SJSA1 (cell line): ENCODE measurements at regions not wholly inside any gene's neighbourhood (a gene's known extent, or its start where the extent isn't known, plus 50 kb on each side); places are given as distances from the start of the nearest gene placed in this dataset.
"Not testable (repeated sequence)": the region's sequence is repeated elsewhere in the genome, so short reads cannot be mapped to it uniquely, and the experiment has no call there.

Experiments
- DNase-seq, 2 experiments: peaks; one replicate each; pipeline ENCODE4 v3.0.0-alpha.2; 2015 to 2020; ENCODE audit warnings: low spot score in 2 of 2, low read depth in 1 of 2
- H3K27ac ChIP-seq: fragments of 250-450 bp; sonication (Bioruptor Pico); 2 replicates; pipeline ENCODE4 v1.5.1; 2020; ENCODE audit warnings: mild to moderate bottlenecking, moderate library complexity
- H3K27me3 ChIP-seq: fragments of 250-450 bp; sonication (Bioruptor Pico); replicated peaks from 2 replicates; pipeline ENCODE4 v1.5.1; 2020; ENCODE audit warnings: mild to moderate bottlenecking, moderate library complexity
- H3K36me3 ChIP-seq: fragments of 250-450 bp; sonication (Bioruptor Pico); 2 replicates; pipeline ENCODE4 v1.5.1; 2020; ENCODE audit warnings: mild to moderate bottlenecking
- H3K4me1 ChIP-seq: fragments of 250-450 bp; sonication (Bioruptor Pico); replicated peaks from 2 replicates; pipeline ENCODE4 v1.6.1; 2021; ENCODE audit warnings: mild to moderate bottlenecking
- H3K4me3 ChIP-seq: fragments of 250-450 bp; sonication (Bioruptor Pico); 2 replicates; pipeline ENCODE4 v1.5.1; 2020; ENCODE audit warnings: mild to moderate bottlenecking
- H3K9me3 ChIP-seq: fragments of 250-450 bp; sonication (Bioruptor Pico); replicated peaks from 2 replicates; pipeline ENCODE4 v1.5.1; 2020; ENCODE audit warnings: mild to moderate bottlenecking

DNA sequence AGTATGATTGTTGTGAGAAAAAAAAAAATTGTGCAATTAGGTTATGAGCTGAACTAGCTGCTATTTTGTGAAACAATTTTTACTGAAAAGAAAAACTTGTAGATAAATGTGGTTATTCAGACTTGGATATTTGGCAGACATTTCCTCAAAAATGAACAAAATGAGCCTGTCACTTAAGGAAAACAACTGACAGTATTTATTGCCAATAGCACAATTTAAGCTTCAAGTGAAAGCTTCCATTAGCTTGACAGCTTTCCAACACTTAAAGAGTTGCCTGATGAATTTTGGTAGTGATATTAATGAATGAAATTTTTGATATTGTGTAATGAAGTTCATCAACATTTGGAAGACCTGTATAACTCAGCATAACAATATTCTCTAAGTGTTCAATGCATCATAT, 116.1 kb upstream of the RGS1 start:
- no peak for DNase-seq
- no peaks in the 10 kb centered on the region for H3K36me3 ChIP-seq
- H3K4me3 ChIP-seq = no peak overlapping the region
- no peaks in the 10 kb centered on the region for H3K27me3 ChIP-seq
- H3K27ac ChIP-seq = no peak overlapping the region
- no peaks in the 10 kb centered on the region for H3K9me3 ChIP-seq
- H3K4me1 ChIP-seq = no peaks in the 10 kb centered on the region

DNA sequence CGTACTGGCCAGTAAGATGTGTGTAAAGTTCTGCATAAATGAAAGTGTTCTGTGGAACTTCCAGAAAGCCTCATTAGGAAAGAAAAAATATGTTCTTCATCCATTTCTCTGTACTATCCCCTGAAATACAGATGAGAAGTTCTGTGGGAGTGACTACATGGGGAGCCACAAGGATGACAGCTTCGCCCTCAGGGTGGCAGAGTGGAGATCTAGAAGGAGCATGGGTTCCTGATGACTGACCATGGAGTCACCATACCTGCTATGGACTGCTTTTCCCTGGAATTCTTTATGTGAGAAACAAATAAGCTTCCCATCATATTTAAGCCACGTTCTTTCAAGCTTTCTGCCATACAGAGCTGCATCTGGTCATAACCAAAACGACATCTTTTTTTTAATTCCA, 113.9 kb upstream of the RGS1 start:
- no peaks in the 10 kb centered on the region for H3K36me3 ChIP-seq
- no peaks in the 10 kb centered on the region for H3K4me1 ChIP-seq
- H3K9me3 ChIP-seq = no peaks in the 10 kb centered on the region
- H3K27ac ChIP-seq = no peak overlapping the region
- H3K27me3 ChIP-seq = no peaks in the 10 kb centered on the region
- DNase-seq = no peak
- H3K4me3 ChIP-seq = no peak overlapping the region

- no peak for DNase-seq
- Histone ChIP-seq H3K4me1 (no peaks in the 10 kb centered on the region), H3K36me3 (no peaks in the 10 kb centered on the region), H3K27me3 (no peaks in the 10 kb centered on the region), H3K27ac (no peak overlapping the region), H3K9me3 (no peaks in the 10 kb centered on the region), H3K4me3 (no peak overlapping the region)
These were observed 113.0 kb upstream of the RGS1 start for GRCh38 chr1:192462616-192463015.

GRCh38 chr1:192463661-192464060, 111.9 kb upstream of the RGS1 start:
- no peaks in the 10 kb centered on the region for H3K9me3 ChIP-seq
- DNase-seq = no peak
- no peaks in the 10 kb centered on the region for H3K36me3 ChIP-seq
- H3K27me3 ChIP-seq = no peaks in the 10 kb centered on the region
- H3K4me3 ChIP-seq = no peak overlapping the region
- H3K4me1 ChIP-seq = no peaks in the 10 kb centered on the region
- no peak overlapping the region for H3K27ac ChIP-seq

GRCh38 chr1:192465221-192465620, 110.4 kb upstream of the RGS1 start:
- H3K4me1 ChIP-seq, H3K27ac ChIP-seq, H3K9me3 ChIP-seq, H3K36me3 ChIP-seq, DNase-seq, H3K27me3 ChIP-seq, H3K4me3 ChIP-seq: not testable (repeated sequence)

DNA sequence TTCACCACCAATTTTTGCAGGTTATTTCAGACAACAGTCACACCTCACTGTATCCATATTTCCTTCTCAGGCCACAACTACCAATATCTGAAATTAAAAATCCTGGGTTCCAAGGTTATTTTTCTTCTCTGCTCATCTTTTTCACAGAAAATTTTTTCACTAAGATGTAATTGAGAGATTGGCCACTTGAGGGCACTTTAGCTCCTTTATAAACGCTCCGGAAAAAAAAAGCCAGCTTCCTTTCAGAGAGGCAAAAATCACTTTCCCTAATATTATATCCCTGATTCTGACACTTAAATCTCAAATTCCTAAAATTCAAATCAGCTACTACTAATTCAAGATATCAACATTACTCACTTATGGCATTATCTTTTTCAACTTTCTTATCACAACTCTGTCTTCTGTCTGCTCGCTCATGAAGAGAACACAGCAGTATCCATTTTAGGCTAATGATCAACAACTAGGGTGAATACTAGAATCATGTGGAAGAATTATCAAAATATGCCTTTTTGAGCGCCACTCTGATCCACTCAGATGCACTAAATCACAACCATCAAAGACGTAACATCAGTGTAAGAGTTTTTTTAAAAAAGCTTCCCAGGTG, 101.4 kb upstream of the RGS1 start:
- Histone ChIP-seq H3K4me3 (no peak overlapping the region), H3K27ac (no peak overlapping the region), H3K36me3 (no peaks in the 10 kb centered on the region), H3K4me1 (no peaks in the 10 kb centered on the region), H3K9me3 (no peaks in the 10 kb centered on the region), H3K27me3 (no peaks in the 10 kb centered on the region)
- peak in 1 of 2 experiments; percentile 40 for DNase-seq

- H3K27ac ChIP-seq = no peak overlapping the region
- no peak for DNase-seq
- H3K36me3 ChIP-seq = no peaks in the 10 kb centered on the region
- H3K4me1 ChIP-seq = no peaks in the 10 kb centered on the region
- H3K9me3 ChIP-seq = no peaks in the 10 kb centered on the region
- no peaks in the 10 kb centered on the region for H3K27me3 ChIP-seq
- H3K4me3 ChIP-seq = no peak overlapping the region
These were observed 100.2 kb upstream of the RGS1 start for GRCh38 chr1:192475329-192475728.

DNA sequence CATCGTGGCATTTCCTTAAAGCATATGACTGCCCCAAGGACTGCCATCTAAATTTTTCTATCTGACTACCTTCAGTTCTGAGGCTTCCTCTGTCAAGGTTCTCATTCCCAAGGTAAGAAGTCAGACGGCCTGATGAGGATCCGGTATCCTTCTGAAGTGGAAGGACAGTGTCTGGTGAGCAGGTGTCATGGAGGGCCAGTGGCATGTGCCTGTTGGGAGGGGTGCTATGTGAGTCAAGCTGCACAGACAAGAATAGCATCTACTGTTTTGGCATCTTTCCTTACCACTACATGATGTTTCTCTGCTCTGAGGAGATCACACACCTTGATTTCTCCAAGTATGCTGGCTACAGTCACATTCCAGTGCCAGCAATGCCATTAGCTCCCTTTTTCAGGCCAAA, 99.6 kb upstream of the RGS1 start:
- H3K27me3 ChIP-seq = no peaks in the 10 kb centered on the region
- no peaks in the 10 kb centered on the region for H3K4me1 ChIP-seq
- H3K36me3 ChIP-seq = no peaks in the 10 kb centered on the region
- H3K9me3 ChIP-seq = no peaks in the 10 kb centered on the region
- no peak for DNase-seq
- H3K4me3 ChIP-seq = no peak overlapping the region
- no peak overlapping the region for H3K27ac ChIP-seq

DNA sequence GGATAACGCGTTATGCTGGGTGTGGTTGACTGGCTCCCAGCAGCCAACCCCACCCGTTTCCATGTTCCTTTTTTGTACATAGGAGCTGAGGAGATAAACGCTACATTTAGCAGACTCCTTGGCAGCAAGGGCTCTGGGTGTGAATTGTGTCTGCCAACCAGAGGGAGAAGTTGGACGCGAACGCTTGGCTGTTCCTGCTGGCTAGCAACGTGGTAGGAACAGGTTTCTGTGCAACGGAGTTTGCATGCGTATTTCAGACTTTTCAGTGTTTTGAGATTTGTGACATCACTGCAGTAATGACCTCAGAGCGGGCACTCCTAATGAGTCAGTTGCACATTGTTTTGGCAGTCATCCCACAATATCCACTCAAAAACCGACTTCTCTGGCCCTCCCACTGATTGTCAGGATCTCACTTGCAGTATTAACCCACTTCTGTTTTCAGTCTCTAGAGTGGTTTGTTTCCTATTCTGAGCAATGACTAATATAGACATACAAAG, 98.7 kb upstream of the RGS1 start:
- Histone ChIP-seq H3K27ac (no peak overlapping the region), H3K4me1 (no peaks in the 10 kb centered on the region), H3K27me3 (no peaks in the 10 kb centered on the region), H3K9me3 (no peaks in the 10 kb centered on the region), H3K36me3 (no peaks in the 10 kb centered on the region), H3K4me3 (no peak overlapping the region)
- no peak for DNase-seq

GRCh38 chr1:192477630-192478029, 97.9 kb upstream of the RGS1 start:
- DNase-seq = no peak
- Histone ChIP-seq H3K4me3 (no peak overlapping the region), H3K27ac (no peak overlapping the region), H3K27me3 (no peaks in the 10 kb centered on the region), H3K4me1 (no peaks in the 10 kb centered on the region), H3K36me3 (no peaks in the 10 kb centered on the region), H3K9me3 (no peaks in the 10 kb centered on the region)

GRCh38 chr1:192485692-192486436, 89.7 kb upstream of the RGS1 start:
- Histone ChIP-seq H3K4me1 (no peaks in the 10 kb centered on the region), H3K27me3 (no peaks in the 10 kb centered on the region), H3K27ac (no peak overlapping the region), H3K9me3 (no peaks in the 10 kb centered on the region), H3K4me3 (no peak overlapping the region), H3K36me3 (no peaks in the 10 kb centered on the region)
- DNase-seq = no peak

GRCh38 chr1:192488058-192488457, 87.5 kb upstream of the RGS1 start:
- no peak for DNase-seq
- H3K9me3 ChIP-seq = no peaks in the 10 kb centered on the region
- H3K27ac ChIP-seq = no peak overlapping the region
- no peaks in the 10 kb centered on the region for H3K4me1 ChIP-seq
- H3K36me3 ChIP-seq = no peaks in the 10 kb centered on the region
- no peak overlapping the region for H3K4me3 ChIP-seq
- H3K27me3 ChIP-seq = no peaks in the 10 kb centered on the region

- H3K27ac ChIP-seq = no peak overlapping the region
- no peaks in the 10 kb centered on the region for H3K9me3 ChIP-seq
- H3K36me3 ChIP-seq = no peaks in the 10 kb centered on the region
- no peaks in the 10 kb centered on the region for H3K4me1 ChIP-seq
- DNase-seq = no peak
- no peak overlapping the region for H3K4me3 ChIP-seq
- no peaks in the 10 kb centered on the region for H3K27me3 ChIP-seq
These were observed 86.5 kb upstream of the RGS1 start for GRCh38 chr1:192489047-192489446.

DNA sequence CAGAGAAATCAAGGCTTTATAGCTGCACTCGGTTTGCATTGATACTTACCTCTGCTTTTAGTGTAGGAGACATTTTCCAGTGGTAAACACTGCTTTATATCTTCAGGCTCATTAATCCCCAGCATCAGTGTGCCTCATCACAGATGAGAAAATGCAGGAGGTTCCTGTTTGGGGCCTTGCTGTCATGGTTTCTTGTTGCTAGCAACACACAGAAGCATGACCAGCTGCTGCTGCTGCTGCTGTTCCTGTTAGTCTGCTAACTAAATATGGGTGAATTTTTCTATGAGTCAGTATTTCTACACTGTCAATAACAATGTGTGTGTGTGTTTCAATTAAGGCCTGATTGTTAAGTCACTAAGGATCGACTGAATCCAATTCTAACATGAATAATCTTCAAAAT, 85.8 kb upstream of the RGS1 start:
- Histone ChIP-seq H3K9me3 (no peaks in the 10 kb centered on the region), H3K36me3 (no peaks in the 10 kb centered on the region), H3K27me3 (no peaks in the 10 kb centered on the region), H3K27ac (no peak overlapping the region), H3K4me3 (no peak overlapping the region), H3K4me1 (no peaks in the 10 kb centered on the region)
- no peak for DNase-seq
